GM10248 (cell line): ENCODE measurements at regions not wholly inside any gene's neighbourhood (a gene's known extent, or its start where the extent isn't known, plus 50 kb on each side); places are given as distances from the start of the nearest gene placed in this dataset.

ENCODE experiments used
- CTCF ChIA-PET: fragments of 300-600 bp; sonication (Branson Sonifier 250); formaldehyde crosslinking; extraction: SDS; loops from one replicate; lab custom pipeline; 2021; ENCODE audit warnings: antibody characterized with exemption; lab: Yijun Ruan, JAX
- POLR2A ChIA-PET: fragments of 350-650 bp; sonication (Branson Sonifier 250); formaldehyde crosslinking; extraction: SDS; loops from one replicate; lab custom pipeline; 2020; ENCODE audit warnings: antibody characterized with exemption; lab: Yijun Ruan, JAX
- DNase-seq: peaks from one replicate; pipeline ENCODE4 v3.0.0; 2012; ENCODE audit errors: extremely low spot score
- CTCF ChIP-seq: IDR thresholded peaks from 2 replicates; pipeline ENCODE4 v1.5.1; 2012; ENCODE audit warnings: mild to moderate bottlenecking, low read depth; ENCODE audit errors: extremely low read depth, missing control alignments, control extremely low read depth

GRCh38 chr6:122524056-122524455 is 52.4 kb upstream of the SERINC1 start:
- TF ChIP-seq CTCF = no peak
- ChIA-PET POLR2A (no interaction called here), CTCF (no interaction called here)
- DNase-seq = no peak

- peak; percentile 39 for DNase-seq
- POLR2A ChIA-PET = no interaction called here
- CTCF ChIA-PET = interaction anchor here (0.6 to 7.0 kb wide), 36 partner anchors 8 to 1100 kb away, joined by 3 to 241 read pairs (median 5); partner anchors contain the start of genes PKIB and SERINC1
- peak; percentile 88 for TF ChIP-seq CTCF
Measured at GRCh38 chr6:122530440-122531046, 58.9 kb upstream of the SERINC1 start.

- no peak for DNase-seq
- TF ChIP-seq CTCF = no peak
- ChIA-PET POLR2A (no interaction called here), CTCF (interaction anchor here (3.0 kb wide), 1 partner anchor 18 kb away, joined by 17 read pairs; no protein-coding TSS in a partner anchor)
Measured at GRCh38 chr6:122548281-122548680, 61.9 kb upstream of the PKIB start.

- no peak for DNase-seq
- ChIA-PET POLR2A (no interaction called here), CTCF (interaction anchor here (3.0 kb wide), 1 partner anchor 19 kb away, joined by 17 read pairs; no protein-coding TSS in a partner anchor)
- no peak for TF ChIP-seq CTCF
Measured at GRCh38 chr6:122548820-122549219, 61.4 kb upstream of the PKIB start.

GRCh38 chr6:122553697-122554096 is 56.5 kb upstream of the PKIB start:
- CTCF ChIA-PET = interaction anchor here (1.1 kb wide), 1 partner anchor 24 kb away, joined by 4 read pairs; no protein-coding TSS in a partner anchor
- TF ChIP-seq CTCF = no peak
- no peak for DNase-seq
- POLR2A ChIA-PET = no interaction called here

GRCh38 chr6:122555561-122555960 is 54.6 kb upstream of the PKIB start:
- no peak for DNase-seq
- TF ChIP-seq CTCF = no peak
- ChIA-PET POLR2A (no interaction called here), CTCF (interaction anchor here (1.4 kb wide), 1 partner anchor 19 kb away, joined by 4 read pairs; no protein-coding TSS in a partner anchor)
